OCI-LY7 (cell line): ENCODE measurements at regions not wholly inside any gene's neighbourhood (a gene's known extent, or its start where the extent isn't known, plus 50 kb on each side); places are given as distances from the start of the nearest gene placed in this dataset.

Experiments
- BruUV-seq: library from RNA; stranded (reverse); fragments of 400-500 nt; replicated peaks from 2 replicates; lab custom pipeline; 2021; lab: Mats Ljungman, UMichigan
- CTCF ChIA-PET: fragments of 300-600 bp; sonication (Branson Sonifier 250); formaldehyde crosslinking; loops from one replicate; lab custom pipeline; 2022; ENCODE audit warnings: antibody characterized with exemption; ENCODE audit not compliant: unreplicated experiment; lab: Charles Lee
- POLR2A ChIA-PET: fragments of 300-600 bp; sonication (Branson Sonifier 250); formaldehyde crosslinking; loops from one replicate; lab custom pipeline; 2022; ENCODE audit warnings: antibody characterized with exemption; lab: Charles Lee
- DNase-seq: peaks from one replicate; pipeline ENCODE4 v3.0.0-alpha.2; 2015; ENCODE audit warnings: low spot score
- H2AFZ ChIP-seq: fragments of 200-600 bp; sonication (generic), shearing (Covaris generic); 2 replicates; pipeline ENCODE4 v1.6.1; 2014; ENCODE audit warnings: mild to moderate bottlenecking, antibody characterized with exemption, low read length, moderate library complexity
- H3K27ac ChIP-seq: fragments of 200-600 bp; sonication (generic); 2 replicates; pipeline ENCODE4 v1.5.1; 2014; ENCODE audit warnings: mixed run types, low read depth, mild to moderate bottlenecking, moderate library complexity, low read length, inconsistent platforms; ENCODE audit not compliant: poor library complexity, severe bottlenecking
- H3K36me3 ChIP-seq: fragments of 200-600 bp; sonication (generic); 2 replicates; pipeline ENCODE4 v1.6.1; 2014; ENCODE audit warnings: mild to moderate bottlenecking, antibody characterized with exemption, low read length, moderate library complexity, mixed read lengths; ENCODE audit not compliant: insufficient read depth
- H3K4me1 ChIP-seq: fragments of 200-600 bp; sonication (generic); 2 replicates; pipeline ENCODE4 v1.5.1; 2014; ENCODE audit warnings: mild to moderate bottlenecking, low read length; ENCODE audit not compliant: insufficient read depth, poor library complexity, severe bottlenecking
- H3K4me2 ChIP-seq: fragments of 200-600 bp; sonication (generic); 2 replicates; pipeline ENCODE4 v1.6.1; 2014; ENCODE audit warnings: mild to moderate bottlenecking, low read length
- H3K4me3 ChIP-seq: fragments of 200-600 bp; sonication (generic); 2 replicates; pipeline ENCODE4 v1.5.1; 2014; ENCODE audit warnings: mild to moderate bottlenecking, low read depth, low read length; ENCODE audit not compliant: poor library complexity, severe bottlenecking
- H3K79me2 ChIP-seq: fragments of 200-600 bp; sonication (generic); 2 replicates; pipeline ENCODE4 v1.6.1; 2016; ENCODE audit warnings: low read depth, mild to moderate bottlenecking, low read length, moderate library complexity, mixed read lengths; ENCODE audit not compliant: insufficient read depth
- H3K9me2 ChIP-seq: fragments of 200-600 bp; sonication (generic); 2 replicates; pipeline ENCODE4 v1.6.1; 2016; ENCODE audit warnings: mild to moderate bottlenecking, low read length, mixed read lengths; ENCODE audit not compliant: insufficient read depth
- H3K9me3 ChIP-seq: fragments of 200-600 bp; sonication (generic); 2 replicates; pipeline ENCODE4 v1.6.1; 2014; ENCODE audit warnings: mild to moderate bottlenecking, mixed run types, low read length, mixed read lengths
- H4K20me1 ChIP-seq: fragments of 200-600 bp; sonication (generic); 2 replicates; pipeline ENCODE4 v1.6.1; 2014; ENCODE audit warnings: mild to moderate bottlenecking, antibody characterized with exemption, low read length, moderate library complexity, mixed read lengths; ENCODE audit not compliant: insufficient read depth
- CTCF ChIP-seq: fragments of 200-600 bp; sonication (generic); conservative IDR thresholded peaks from 2 replicates; pipeline ENCODE4 v1.5.1; 2014; ENCODE audit warnings: mild to moderate bottlenecking, antibody characterized with exemption, low read length, moderate library complexity, mixed read lengths
- EZH2phosphoT487 ChIP-seq: fragments of 200-600 bp; sonication (generic); IDR thresholded peaks from 2 replicates; pipeline ENCODE4 v1.6.1; 2018; ENCODE audit warnings: low read depth, borderline replicate concordance, mild to moderate bottlenecking, mixed run types, antibody characterized with exemption, low read length, moderate library complexity, mixed read lengths
- intact Hi-C: fragments of 100-400 bp; cut with micrococcal nuclease; formaldehyde crosslinking; loops from one replicate; pipeline ENCODE4 v1.10.0; 2022; ENCODE audit not compliant: unreplicated experiment

GRCh38 chr6:163945808-163946207 lies 531.3 kb downstream of the QKI start:
- no peak overlapping the region for H3K4me3 ChIP-seq
- H3K36me3 ChIP-seq = no peaks in the 10 kb centered on the region
- H2AFZ ChIP-seq = no peak overlapping the region
- POLR2A ChIA-PET = interaction anchor here (1.1 kb wide), 1 partner anchor 9 kb away, joined by 3 read pairs; no protein-coding TSS in a partner anchor
- no peaks in the 10 kb centered on the region for H3K9me2 ChIP-seq
- H3K79me2 ChIP-seq = no peaks in the 10 kb centered on the region
- no peaks in the 10 kb centered on the region for H3K9me3 ChIP-seq
- no peak for TF ChIP-seq CTCF
- no peak for TF ChIP-seq EZH2phosphoT487
- CTCF ChIA-PET = no interaction called here
- no peaks in the 10 kb centered on the region for H3K4me1 ChIP-seq
- no peak overlapping the region for H3K4me2 ChIP-seq
- no peaks in the 10 kb centered on the region for H4K20me1 ChIP-seq
- no TSS peak for BruUV-seq
- no peak for DNase-seq
- intact Hi-C loops = no loop called here
- H3K27ac ChIP-seq = no peak overlapping the region

GRCh38 chr6:163944897-163945296 lies 530.4 kb downstream of the QKI start:
- POLR2A ChIA-PET = no interaction called here

More at GRCh38 chr6:163944897-163945296, 530.4 kb downstream of the QKI start:
- Histone ChIP-seq H3K4me1 (no peaks in the 10 kb centered on the region), H3K36me3 (no peaks in the 10 kb centered on the region), H3K4me2 (no peak overlapping the region), H3K79me2 (no peaks in the 10 kb centered on the region), H4K20me1 (no peaks in the 10 kb centered on the region), H3K4me3 (no peak overlapping the region), H2AFZ (no peak overlapping the region), H3K27ac (no peak overlapping the region), H3K9me3 (no peaks in the 10 kb centered on the region), H3K9me2 (no peaks in the 10 kb centered on the region)
- no peak for DNase-seq
- intact Hi-C loops = no loop called here
- BruUV-seq = no TSS peak
- TF ChIP-seq EZH2phosphoT487 (no peak), CTCF (no peak)
- CTCF ChIA-PET = no interaction called here
